ENCODE measurements at regions not wholly inside any gene's neighbourhood (a gene's known extent, or its start where the extent isn't known, plus 50 kb on each side); places are given as distances from the start of the nearest gene placed in this dataset.

GRCh38 chr3:80606073-80606472 is 838.3 kb upstream of the ROBO1 start:
- no peak for DNase-seq (ENCODE audit: extremely low spot score, unreplicated experiment)
- Mint-ChIP-seq H3K9me3 (no peaks in the 10 kb centered on the region), H3K4me3 (no peak overlapping the region), H3K27ac (no peak overlapping the region), H3K4me1 (ENCODE audit: unreplicated experiment) (no peaks in the 10 kb centered on the region), H3K27me3 (no peaks in the 10 kb centered on the region), H3K36me3 (no peaks in the 10 kb centered on the region)
- peak; percentile 40 for TF ChIP-seq CTCF (conservative IDR thresholded peaks at IDR 0.05)

GRCh38 chr3:80601479-80601878 is 833.7 kb upstream of the ROBO1 start:
- H3K36me3 Mint-ChIP-seq = no peaks in the 10 kb centered on the region
- DNase-seq (ENCODE audit: extremely low spot score, unreplicated experiment) = no peak
- no peaks in the 10 kb centered on the region for H3K27me3 Mint-ChIP-seq
- H3K27ac Mint-ChIP-seq = no peak overlapping the region
- H3K4me3 Mint-ChIP-seq = no peak overlapping the region
- TF ChIP-seq CTCF (conservative IDR thresholded peaks at IDR 0.05) = no peak
- no peaks in the 10 kb centered on the region for H3K4me1 Mint-ChIP-seq (ENCODE audit: unreplicated experiment)
- H3K9me3 Mint-ChIP-seq = no peaks in the 10 kb centered on the region

GRCh38 chr3:80592792-80593191 is 825.0 kb upstream of the ROBO1 start:
- Mint-ChIP-seq H3K36me3 (no peaks in the 10 kb centered on the region), H3K9me3 (no peaks in the 10 kb centered on the region), H3K4me1 (ENCODE audit: unreplicated experiment) (no peaks in the 10 kb centered on the region), H3K27me3 (peaks cover 3% of the 10 kb centered on the region), H3K4me3 (no peak overlapping the region), H3K27ac (no peak overlapping the region)
- no peak for DNase-seq (ENCODE audit: extremely low spot score, unreplicated experiment)
- no peak for TF ChIP-seq CTCF (conservative IDR thresholded peaks at IDR 0.05)

- DNase-seq (ENCODE audit: extremely low spot score, unreplicated experiment) = no peak
- Mint-ChIP-seq H3K27ac (no peak overlapping the region), H3K4me3 (no peak overlapping the region), H3K27me3 (no peaks in the 10 kb centered on the region), H3K9me3 (no peaks in the 10 kb centered on the region), H3K4me1 (ENCODE audit: unreplicated experiment) (no peaks in the 10 kb centered on the region), H3K36me3 (no peaks in the 10 kb centered on the region)
- no peak for TF ChIP-seq CTCF (conservative IDR thresholded peaks at IDR 0.05)
Measured at GRCh38 chr3:80586338-80586737, 818.5 kb upstream of the ROBO1 start.

GRCh38 chr3:80580146-80580545 is 812.3 kb upstream of the ROBO1 start:
- Mint-ChIP-seq H3K4me1 (ENCODE audit: unreplicated experiment) (no peaks in the 10 kb centered on the region), H3K4me3 (no peak overlapping the region), H3K36me3 (no peaks in the 10 kb centered on the region), H3K27me3 (no peaks in the 10 kb centered on the region), H3K27ac (no peak overlapping the region), H3K9me3 (no peaks in the 10 kb centered on the region)
- no peak for TF ChIP-seq CTCF (conservative IDR thresholded peaks at IDR 0.05)
- DNase-seq (ENCODE audit: extremely low spot score, unreplicated experiment) = no peak

- no peak for DNase-seq (ENCODE audit: extremely low spot score, unreplicated experiment)
- H3K27me3 Mint-ChIP-seq = no peaks in the 10 kb centered on the region
- no peaks in the 10 kb centered on the region for H3K9me3 Mint-ChIP-seq
- no peak overlapping the region for H3K4me3 Mint-ChIP-seq
- H3K27ac Mint-ChIP-seq = no peak overlapping the region
- no peaks in the 10 kb centered on the region for H3K4me1 Mint-ChIP-seq (ENCODE audit: unreplicated experiment)
- no peak for TF ChIP-seq CTCF (conservative IDR thresholded peaks at IDR 0.05)
- no peaks in the 10 kb centered on the region for H3K36me3 Mint-ChIP-seq
Measured at GRCh38 chr3:80564391-80564790, 796.6 kb upstream of the ROBO1 start.
